ENCODE measurements at regions not wholly inside any gene's neighbourhood (a gene's known extent, or its start where the extent isn't known, plus 50 kb on each side); places are given as distances from the start of the nearest gene placed in this dataset.

- no peak for DNase-seq
Observed at GRCh38 chr4:14504162-14504561, 498.1 kb upstream of the CPEB2 start.

GRCh38 chr4:14513471-14513870 is 488.8 kb upstream of the CPEB2 start:
- no peak for DNase-seq

GRCh38 chr4:14515556-14515955 is 486.7 kb upstream of the CPEB2 start:
- no peak for DNase-seq

GRCh38 chr4:14518136-14518535 is 484.1 kb upstream of the CPEB2 start:
- no peak for DNase-seq

- DNase-seq, result no peak
Observed at GRCh38 chr4:14520171-14520570, 482.1 kb upstream of the CPEB2 start.

GRCh38 chr4:14524276-14524675 is 478.0 kb upstream of the CPEB2 start:
- DNase-seq, result no peak

GRCh38 chr4:14528918-14529317 is 473.4 kb upstream of the CPEB2 start:
- DNase-seq, result no peak

GRCh38 chr4:14529653-14530052 is 472.6 kb upstream of the CPEB2 start:
- DNase-seq, result no peak

GRCh38 chr4:14532436-14532835 is 469.8 kb upstream of the CPEB2 start:
- no peak for DNase-seq

- no peak for DNase-seq
Observed at GRCh38 chr4:14539246-14539645, 463.0 kb upstream of the CPEB2 start.

- no peak for DNase-seq
Observed at GRCh38 chr4:14545163-14545562, 457.1 kb upstream of the CPEB2 start.

- DNase-seq, result no peak
Observed at GRCh38 chr4:14545807-14546206, 456.5 kb upstream of the CPEB2 start.

GRCh38 chr4:14552119-14552518 is 450.2 kb upstream of the CPEB2 start:
- no peak for DNase-seq

- DNase-seq, result no peak
Observed at GRCh38 chr4:14559646-14560045, 442.6 kb upstream of the CPEB2 start.

- DNase-seq, result no peak
Observed at GRCh38 chr4:14560577-14560976, 441.7 kb upstream of the CPEB2 start.

GRCh38 chr4:14562901-14563300 is 439.4 kb upstream of the CPEB2 start:
- no peak for DNase-seq

- no peak for DNase-seq
Observed at GRCh38 chr4:14564281-14564680, 438.0 kb upstream of the CPEB2 start.

GRCh38 chr4:14566518-14566917 is 435.8 kb upstream of the CPEB2 start:
- no peak for DNase-seq

- DNase-seq, result no peak
Observed at GRCh38 chr4:14568351-14568750, 433.9 kb upstream of the CPEB2 start.

GRCh38 chr4:14575289-14575688 is 427.0 kb upstream of the CPEB2 start:
- DNase-seq, result no peak

GRCh38 chr4:14575919-14576318 is 426.4 kb upstream of the CPEB2 start:
- DNase-seq, result no peak

GRCh38 chr4:14580061-14580460 is 422.2 kb upstream of the CPEB2 start:
- no peak for DNase-seq

- DNase-seq, result no peak
Observed at GRCh38 chr4:14581741-14582140, 420.5 kb upstream of the CPEB2 start.

- no peak for DNase-seq
Observed at GRCh38 chr4:14582677-14583076, 419.6 kb upstream of the CPEB2 start.

GRCh38 chr4:14583331-14583730 is 418.9 kb upstream of the CPEB2 start:
- DNase-seq, result no peak

- no peak for DNase-seq
Observed at GRCh38 chr4:14583752-14584151, 418.5 kb upstream of the CPEB2 start.
